HG03280 (cell line): ENCODE measurements at regions not wholly inside any gene's neighbourhood (a gene's known extent, or its start where the extent isn't known, plus 50 kb on each side); places are given as distances from the start of the nearest gene placed in this dataset.
"Not testable (repeated sequence)": the region's sequence is repeated elsewhere in the genome, so short reads cannot be mapped to it uniquely, and the experiment has no call there.

Experiments
- ATAC-seq: cut with Tn5 transposase; IDR thresholded peaks from one replicate; pipeline ENCODE4 v1.9.1; 2021; ENCODE audit warnings: mild to moderate bottlenecking, moderate library complexity; ENCODE audit not compliant: unreplicated experiment

DNA sequence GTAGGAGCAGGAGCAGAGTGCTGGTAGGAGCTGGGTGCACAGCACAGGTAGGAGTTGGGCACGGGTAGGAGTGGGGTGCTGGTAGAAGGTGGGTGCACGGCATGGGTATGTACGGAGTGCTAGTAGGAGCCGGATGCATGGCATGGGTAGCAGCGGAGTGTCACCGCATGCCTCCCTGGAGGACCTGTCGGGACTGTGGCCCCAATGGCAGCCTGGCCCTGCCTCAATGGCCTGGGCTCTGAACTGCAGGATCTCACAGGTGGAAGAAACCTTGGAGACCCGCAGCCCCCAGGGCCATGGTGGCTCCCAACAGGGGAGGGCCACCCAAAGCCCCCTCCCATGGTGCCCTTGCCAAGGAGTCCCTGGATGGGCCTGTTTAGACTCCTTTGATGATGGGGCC is 1146.0 kb downstream of the UQCRFS1 start:
- no peak for ATAC-seq

DNA sequence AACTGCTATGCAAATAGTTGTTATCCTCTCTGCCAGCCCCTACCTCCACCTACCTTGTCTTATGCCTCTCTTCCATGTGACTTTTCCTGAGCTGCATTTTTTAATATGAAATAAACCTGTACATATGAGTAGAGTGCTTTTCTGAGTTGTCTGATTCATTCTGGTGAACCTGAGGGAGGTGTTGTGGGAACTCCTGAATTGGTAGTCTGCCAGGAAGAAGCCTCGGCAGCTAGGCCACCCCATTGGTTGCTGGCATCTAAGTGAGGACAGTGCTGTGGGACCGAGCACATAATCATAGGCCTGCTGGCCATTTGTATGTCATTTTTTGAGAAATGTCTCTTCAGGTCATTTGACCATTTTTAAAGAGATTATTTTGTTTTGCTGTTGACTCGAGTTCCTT is 1146.8 kb downstream of the UQCRFS1 start:
- ATAC-seq, result no peak

DNA sequence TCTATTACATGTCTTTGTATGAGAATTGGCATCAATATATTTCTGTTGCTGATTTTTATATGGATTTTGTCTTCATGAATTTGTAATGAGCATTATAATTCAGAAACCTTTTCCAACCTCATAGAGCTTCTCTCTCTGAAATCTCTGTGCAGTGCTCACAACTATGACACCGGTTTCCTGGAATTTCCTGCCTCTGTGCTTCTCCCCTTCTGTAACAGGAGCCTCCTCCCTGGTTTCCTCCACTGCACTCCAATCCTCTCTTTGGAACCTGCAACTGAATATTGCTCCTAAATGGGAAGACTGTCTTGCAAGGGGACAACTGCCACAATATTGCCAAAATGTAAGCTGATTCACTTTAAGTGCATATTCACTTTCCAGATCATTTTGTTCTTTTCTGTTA is 1147.9 kb downstream of the UQCRFS1 start:
- no peak for ATAC-seq

DNA sequence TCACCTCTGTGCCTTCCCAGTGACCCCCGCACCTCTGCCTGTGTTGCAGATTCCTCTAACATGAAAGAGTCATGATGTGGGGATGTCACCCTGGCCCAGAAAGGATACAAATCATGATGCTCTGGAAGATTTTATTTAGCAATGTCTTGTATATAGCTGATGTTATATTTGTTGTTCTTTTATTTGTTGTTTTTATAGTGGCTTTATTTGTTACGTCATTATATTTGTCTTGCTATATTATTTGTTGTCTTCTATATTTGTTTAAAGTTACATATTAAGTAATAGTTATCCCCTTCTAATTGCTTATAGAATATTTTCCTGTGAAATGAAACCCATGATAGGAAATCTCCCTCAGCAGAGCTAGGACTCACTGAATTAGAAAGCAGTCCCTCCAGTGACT is 1149.2 kb downstream of the UQCRFS1 start:
- ATAC-seq, result no peak

DNA sequence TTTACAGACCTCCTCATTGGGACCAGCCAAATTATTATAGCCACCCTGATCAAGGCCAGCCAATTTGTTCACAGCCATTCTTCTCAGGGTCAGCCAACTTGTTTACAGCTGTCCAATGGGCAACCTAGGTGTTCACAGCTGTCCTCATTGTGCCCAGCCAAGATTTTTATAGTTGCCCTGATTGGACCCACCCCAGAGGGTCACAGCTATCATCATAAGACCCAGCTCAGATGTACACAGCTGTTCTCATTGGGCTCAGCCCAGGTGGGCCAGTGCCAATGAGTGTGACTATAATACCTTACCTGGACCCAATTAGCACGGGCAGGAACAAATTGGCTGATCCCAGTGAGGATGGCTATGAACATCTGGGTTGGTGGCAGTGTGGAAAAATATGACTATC is 1151.8 kb downstream of the UQCRFS1 start:
- no peak for ATAC-seq

DNA sequence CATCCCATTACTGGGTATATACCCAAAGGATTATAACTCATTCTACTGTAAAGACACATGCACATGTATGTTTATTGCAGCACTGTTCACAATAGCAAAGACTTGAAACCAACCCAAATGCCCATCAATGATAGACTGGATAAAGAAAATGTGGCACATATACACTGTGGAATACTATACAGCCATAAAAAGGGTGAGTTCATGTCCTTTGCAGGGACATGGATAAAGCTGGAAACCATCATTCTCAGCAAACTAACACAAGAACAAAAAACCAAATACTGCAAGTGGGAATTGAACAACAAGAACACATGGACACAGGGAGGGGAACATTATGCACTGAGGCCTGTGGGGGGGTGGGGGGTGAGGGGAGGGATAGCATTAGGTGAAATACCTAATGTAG is 1155.9 kb downstream of the UQCRFS1 start:
- ATAC-seq, result not testable (repeated sequence)

DNA sequence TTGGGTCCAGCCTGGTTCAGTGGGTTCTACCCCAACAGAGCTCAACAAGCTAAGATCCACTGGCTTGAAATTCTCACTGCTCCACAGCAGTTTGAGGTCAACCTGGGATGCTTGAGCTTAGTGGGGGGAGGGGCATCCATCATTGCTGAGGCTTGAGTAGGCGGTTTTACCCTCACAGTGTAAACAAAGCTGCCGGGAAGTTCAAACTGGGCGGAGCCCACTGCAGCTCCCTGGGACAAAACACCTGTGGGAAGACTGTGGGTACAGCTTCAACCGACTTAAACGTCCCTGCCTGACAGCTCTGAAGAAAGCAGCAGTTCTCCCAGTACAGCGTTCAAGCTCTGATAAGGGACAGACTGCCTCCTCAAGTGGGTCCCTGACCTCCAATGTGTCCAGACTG is 1161.9 kb downstream of the UQCRFS1 start:
- no peak for ATAC-seq

DNA sequence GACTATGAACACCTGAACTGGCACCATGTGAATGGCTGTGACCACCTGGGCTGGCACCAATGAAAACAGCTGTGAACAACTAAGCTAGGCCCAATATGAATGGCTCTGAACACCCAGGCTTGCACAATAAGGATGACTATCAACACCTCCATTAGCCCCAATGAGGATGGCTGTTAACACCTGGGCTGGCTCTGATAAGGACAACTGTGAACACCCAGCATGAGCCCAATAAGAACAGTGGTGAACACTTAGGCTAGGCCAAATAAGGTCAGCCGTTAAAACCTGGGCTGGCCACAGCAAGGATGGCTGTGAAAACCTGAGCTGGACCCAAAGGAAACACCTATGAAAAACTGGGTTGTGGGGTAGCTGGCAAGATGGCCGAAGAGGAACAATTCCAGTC is 1163.1 kb downstream of the UQCRFS1 start:
- ATAC-seq, result no peak

DNA sequence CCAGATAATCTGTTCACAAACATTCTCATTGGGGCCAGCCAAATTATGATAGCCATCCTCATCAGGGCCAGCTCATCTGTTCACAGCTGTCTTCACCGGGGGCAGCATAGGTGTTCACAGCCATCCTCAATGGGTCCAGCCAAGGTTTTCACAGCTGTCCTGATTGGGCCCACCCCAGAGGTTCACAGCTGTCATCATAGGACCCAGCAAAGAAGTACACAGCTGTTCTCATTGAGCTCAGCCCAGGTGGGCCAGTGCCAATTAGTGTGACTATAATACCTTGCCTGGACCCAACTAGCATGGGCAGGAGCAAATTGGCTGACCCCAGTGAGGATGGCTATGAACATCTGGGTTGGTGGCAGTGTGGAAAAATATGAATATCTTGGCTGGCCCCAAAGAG is 1166.0 kb downstream of the UQCRFS1 start:
- no peak for ATAC-seq

DNA sequence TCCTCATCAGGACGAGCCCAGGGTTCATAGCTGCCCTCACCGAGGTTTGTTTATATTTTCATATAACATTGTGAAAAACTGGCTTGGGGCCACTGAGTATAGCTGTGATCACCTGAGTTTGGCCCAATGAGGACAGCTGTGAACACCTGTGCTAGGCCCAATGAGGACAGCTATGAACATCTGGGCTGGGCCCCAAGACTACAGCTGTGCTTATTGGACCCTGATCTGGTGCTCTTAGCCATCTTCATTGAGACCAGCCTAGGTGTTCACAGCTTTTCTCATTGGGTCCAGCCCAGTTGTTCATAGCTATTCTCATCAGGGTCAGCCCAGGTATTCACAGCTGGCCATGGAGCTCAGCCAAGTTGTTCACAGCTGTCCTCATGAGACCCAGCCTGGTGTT is 1167.3 kb downstream of the UQCRFS1 start:
- ATAC-seq, result no peak

DNA sequence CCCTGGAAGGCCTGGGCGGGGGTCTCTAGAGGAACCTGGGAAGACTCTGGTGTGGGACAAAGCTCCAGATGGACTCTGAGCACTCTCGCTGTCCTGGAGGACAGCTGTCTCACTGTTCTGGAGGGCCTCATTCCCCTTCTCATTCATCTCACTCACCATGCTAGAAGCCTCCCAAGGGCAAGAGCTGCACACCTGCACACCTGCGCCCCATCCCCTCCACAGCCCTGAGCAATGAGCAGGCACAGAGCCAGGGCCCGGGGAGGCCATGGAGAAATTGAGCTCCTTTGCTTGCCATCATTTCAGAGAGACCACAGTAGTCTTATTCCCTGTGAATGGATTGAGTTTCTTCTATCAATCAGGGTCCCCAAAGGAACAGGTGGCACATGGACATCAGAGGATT is 1168.5 kb downstream of the UQCRFS1 start:
- ATAC-seq, result no peak

DNA sequence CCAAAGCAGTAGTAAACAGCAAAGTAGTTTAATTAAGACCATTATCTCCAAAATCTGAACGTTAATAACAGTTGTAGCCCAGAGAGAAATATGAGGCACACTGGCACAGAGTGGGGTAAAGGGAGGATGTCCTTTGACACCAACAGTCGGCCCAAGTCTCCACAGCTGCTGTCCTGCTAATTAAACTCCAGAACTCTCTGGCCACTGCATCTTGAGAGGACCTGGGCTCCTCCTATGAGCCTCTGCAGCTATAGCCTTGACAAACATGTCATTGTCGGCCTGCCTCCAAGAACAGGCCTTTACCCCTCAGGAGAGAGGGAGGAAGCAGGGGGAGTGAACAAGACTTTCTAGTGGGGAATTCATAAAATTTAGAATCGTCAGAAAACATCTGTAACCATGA is 1170.4 kb downstream of the UQCRFS1 start:
- no peak for ATAC-seq

DNA sequence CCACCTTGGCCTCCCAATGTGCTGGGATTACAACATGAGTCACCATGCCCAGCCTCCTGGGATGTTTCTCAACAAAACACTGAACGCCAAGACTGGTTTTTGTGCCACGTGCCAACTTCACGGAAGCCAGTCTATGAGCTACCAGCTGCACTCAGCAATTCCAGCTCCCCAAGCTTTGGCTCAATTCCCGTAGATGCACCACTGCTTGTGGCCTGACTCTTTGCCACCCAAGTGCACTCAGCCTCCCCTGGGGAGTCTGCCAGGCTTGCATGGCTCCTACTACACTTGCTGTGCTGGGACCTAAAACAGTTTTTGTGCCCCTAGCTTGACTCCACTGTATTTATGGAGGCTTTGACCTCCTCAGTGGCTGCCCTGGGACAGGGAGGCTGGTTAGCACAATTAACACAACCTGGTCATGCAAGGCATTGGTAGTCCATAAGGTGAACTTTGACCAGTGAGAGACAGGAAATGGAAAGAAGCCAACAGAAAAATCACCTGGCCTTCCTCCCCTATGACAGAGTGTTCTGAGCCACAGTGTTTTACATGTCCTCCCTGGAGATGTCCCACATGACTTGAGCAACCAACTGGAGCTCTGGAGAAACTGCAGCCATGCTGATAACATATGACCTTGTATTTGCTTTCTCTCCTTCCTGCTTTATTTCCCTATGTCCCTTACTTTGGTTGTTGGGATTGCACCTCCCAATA is 1173.1 kb downstream of the UQCRFS1 start:
- no peak for ATAC-seq

DNA sequence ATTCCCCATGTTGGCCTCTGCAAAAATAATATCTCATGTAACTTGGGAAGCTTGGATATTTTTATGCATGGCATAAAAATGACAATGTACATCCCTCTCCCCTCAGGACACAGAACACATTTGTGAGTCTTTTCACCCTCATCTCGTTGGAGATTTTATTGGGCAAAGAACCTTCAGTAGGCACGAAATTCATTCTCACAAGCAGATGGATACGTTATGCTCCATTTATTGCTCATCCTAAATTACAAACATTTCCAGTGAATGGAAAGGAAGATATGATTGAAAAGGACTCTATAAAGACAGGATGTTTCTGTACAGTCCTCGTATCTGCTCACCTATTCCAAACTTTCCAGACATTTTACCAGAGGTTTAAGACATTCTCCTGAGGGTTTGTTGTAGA is 1175.8 kb downstream of the UQCRFS1 start:
- ATAC-seq, result no peak

DNA sequence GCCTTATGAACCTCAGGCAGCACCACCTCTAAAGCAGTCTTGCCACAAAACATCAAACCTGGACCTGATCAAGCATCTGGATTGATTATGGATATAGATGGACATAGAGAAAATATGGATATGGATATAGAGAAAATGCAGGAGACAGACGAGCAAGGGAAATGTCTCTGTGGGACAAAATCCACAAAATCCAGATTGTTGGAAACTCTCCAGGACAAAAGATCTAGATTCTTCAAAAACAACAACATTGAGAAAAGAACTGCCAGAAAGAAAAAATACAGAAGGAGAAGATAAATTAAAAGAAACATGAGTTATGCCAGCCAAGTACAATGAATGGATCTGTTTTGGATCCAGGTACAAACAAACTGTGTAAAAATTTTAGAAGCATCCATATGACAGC is 1176.5 kb downstream of the UQCRFS1 start:
- ATAC-seq, result no peak

DNA sequence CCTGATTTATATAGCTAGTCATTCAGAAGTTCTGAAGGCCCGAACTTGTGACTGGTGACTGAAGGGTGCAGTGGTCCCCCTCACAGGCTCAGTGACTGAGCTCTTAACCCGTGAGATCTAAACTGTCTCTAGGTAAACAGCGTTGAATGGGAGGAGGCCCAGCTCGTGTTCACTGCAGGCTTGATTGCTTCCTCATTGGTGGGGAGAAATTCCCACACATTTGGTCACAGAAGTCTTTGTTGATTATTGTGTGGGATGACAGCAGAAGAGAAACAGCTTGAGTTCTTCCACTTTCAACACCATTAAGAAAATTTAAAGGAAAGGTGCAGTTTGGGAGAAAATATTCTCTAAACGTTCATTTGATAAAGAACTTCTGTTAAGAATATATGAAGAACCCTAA is 1178.0 kb downstream of the UQCRFS1 start:
- no peak for ATAC-seq

DNA sequence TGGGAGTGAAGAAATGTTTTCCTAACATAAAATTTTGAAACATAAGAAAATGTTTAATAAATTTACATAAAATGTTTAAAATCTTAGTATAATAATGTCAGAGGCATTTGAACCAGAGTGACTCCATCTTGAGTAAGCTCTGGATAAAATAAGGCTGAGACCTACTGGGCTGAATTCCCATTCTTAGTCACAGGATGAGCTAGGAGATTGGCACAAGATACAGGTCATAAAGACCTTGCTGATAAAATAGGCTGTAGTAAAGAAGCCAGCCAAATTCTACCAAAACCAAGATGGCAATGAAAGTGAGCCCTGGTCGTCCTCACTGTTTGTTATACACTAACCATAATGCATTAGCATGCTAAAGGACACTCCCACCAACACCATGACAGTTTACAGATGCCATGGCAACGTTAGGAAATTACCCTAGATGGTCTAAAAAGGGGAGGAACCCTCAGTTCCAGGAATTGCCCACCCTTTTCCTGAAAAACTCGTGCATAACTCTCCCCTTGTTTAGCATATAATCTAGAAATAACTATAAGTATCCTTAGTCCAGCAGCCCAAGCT is 1184.0 kb downstream of the UQCRFS1 start:
- ATAC-seq, result no peak

DNA sequence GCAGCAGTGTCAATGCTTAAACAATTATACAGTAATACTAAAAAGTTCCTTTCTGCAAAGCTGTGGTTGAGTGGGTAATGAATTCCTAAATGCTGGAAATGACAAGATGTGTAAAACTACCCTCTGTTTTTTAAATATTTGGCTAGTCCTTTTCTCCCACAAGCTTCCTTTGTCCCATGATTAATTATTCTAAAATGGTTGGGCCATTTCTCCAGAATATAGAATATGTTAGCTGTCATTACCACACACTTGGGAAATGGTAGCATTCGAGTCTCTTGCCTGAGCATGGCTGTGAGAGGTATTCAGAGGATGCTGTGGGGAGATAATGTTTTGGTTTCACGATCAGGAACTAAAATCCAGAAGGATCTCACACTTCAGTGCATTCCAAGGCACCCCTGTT is 1185.8 kb downstream of the UQCRFS1 start:
- no peak for ATAC-seq

DNA sequence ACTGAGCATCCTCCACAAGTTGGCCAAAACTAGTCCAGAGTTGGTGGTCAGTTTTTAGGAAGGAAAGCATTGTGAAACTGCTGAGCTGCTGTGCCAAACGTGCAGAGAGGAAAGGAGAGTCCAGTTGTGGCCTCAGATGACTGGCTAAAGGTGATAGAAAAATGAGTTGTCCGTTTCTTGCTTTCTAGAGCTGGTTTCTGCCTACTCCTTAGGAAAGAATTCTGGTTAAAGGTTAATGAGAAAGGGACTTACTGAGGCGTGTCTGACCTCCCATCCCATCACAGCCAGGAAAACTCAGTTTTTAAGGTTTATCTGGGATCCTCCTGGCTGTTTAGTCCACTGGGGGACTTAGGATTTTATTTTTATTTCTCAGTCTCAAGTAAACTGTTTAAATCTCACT is 1186.3 kb downstream of the UQCRFS1 start:
- no peak for ATAC-seq

DNA sequence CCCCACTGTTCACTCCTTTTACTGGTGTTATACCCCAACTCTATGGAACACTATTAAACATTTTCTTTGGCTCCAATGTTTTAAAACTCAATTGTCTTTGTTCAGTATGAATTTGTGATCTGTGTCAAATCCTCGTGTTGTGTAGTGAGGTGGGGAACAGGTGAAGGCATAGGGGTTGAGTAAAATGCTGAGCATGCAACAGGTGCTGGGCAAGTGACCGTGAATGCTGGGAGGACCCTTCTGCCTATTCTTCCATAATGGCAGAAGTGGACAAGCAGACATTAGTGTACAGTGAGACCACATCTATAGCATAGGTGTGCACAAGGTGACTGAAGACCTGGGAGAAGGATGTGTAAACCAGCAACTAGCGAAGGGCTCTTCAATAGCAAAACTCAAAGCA is 1188.0 kb downstream of the UQCRFS1 start:
- ATAC-seq, result no peak

DNA sequence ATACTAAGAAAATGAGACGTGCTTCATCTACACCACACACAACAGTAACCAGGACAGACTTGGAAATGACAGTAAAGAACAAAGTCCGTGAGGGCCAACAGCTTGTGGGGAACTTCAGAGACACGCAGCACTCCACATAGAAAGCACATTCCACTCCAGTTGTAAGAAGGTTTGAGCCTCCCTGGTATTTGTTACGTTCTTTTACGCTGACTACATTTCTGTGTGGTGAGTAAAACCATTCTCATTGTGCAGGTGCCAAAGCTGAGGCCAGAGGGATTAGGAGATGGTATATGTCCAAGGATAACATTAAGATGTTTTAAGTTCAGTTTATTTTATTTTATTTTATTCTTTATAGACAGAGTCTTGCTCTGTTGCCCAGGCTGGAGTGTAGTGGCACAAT is 1189.9 kb downstream of the UQCRFS1 start:
- ATAC-seq, result no peak

DNA sequence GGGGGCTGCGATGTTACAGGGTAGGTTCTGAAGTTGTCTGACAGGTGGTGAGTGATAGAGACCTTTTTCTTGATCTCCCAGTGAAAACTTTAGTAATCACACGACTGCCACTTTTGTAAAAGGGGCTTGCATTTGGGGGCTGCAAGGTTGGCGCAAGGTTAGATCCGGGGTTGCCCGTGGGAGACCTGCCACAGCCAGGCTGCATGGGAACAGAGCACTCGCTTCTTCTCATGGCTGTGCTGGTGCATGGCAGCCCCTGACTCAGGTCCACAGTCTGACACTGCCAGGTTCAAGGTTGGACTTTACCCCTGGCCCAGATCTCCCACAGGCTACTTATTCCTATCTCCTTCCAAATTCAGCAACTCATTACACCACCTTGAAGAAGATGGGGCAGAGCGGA is 1190.4 kb downstream of the UQCRFS1 start:
- ATAC-seq, result no peak
